Skeletal muscle cell (primary cell): ENCODE measurements at regions not wholly inside any gene's neighbourhood (a gene's known extent, or its start where the extent isn't known, plus 50 kb on each side); places are given as distances from the start of the nearest gene placed in this dataset.

ENCODE experiments used
- DNase-seq: peaks from one replicate; pipeline ENCODE4 v3.0.0-alpha.2; 2010; ENCODE audit warnings: low read depth
- H3K4me3 ChIP-seq: 2 replicates; pipeline ENCODE4 v1.5.1; 2011; ENCODE audit warnings: low read depth, mild to moderate bottlenecking, control low read depth, low read length, moderate library complexity

DNA sequence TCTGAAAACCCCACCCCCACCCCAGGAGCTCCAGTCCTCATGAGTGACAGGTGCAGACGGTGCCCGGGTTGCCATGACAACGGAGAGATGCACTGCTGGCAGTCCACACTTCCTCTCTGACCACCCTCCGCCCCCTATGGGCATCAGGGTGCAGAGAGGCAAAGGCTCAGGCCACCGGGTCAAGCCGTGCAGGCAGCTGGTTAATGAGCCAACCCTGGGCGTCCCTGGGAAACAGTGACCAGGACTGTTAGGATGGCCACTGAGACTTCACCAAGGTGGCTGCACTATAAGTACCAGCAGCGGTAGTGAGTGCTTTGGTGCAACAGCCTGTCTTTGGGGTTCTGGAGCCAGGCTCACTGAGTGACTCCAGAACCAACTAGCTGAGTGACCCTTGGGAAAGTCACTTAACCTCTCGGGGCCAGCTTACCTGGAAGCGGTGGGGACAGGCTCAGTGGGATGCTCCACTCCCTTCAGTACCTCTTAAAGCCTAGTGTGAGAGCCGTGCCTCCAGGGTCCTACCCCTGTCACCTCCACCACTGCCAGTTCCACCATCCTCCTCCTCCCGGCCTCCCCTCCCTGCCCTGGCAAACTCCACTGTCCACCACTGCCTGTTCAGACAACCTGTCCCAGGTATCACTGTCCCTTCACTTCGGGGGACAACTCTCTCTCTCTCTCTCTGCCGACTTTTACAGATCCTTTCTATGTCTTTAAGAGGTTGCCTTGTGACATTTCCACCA is 121.0 kb upstream of the PRR20G start:
- no peak overlapping the region for H3K4me3 ChIP-seq
- no peak for DNase-seq

DNA sequence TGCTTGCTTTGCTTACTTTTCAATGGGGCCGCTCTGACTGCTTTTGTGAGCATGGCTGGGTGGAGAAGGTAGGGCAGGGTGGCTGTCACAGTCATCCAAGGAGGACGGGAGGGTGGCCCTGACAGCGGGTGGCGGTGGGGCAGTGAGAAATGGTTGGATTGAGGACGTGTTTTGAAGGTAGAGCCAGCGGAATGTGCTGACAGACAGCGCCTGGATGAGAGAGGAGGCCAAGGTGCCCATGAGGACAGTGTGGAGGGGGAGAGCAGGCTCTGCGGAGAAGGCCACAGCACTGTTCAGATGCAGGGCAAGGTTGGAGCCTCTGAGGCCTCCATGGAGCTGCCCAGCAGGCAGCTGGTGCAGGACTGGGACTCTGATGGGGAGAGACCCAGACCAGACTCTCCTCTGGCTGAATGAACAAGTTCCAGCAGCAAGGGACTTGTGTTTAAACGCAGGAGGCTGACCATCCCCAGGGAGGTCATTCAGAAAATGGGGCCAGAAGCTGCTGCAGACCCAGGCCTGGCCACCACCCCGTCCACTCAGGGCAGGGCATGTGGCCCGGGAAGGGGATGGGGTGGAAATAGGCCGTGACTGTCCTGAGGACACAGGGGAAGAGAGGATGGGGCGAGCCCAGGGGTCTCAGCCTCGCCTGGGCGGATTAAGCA is 120.3 kb upstream of the PRR20G start:
- no peak for DNase-seq
- H3K4me3 ChIP-seq, result no peak overlapping the region

DNA sequence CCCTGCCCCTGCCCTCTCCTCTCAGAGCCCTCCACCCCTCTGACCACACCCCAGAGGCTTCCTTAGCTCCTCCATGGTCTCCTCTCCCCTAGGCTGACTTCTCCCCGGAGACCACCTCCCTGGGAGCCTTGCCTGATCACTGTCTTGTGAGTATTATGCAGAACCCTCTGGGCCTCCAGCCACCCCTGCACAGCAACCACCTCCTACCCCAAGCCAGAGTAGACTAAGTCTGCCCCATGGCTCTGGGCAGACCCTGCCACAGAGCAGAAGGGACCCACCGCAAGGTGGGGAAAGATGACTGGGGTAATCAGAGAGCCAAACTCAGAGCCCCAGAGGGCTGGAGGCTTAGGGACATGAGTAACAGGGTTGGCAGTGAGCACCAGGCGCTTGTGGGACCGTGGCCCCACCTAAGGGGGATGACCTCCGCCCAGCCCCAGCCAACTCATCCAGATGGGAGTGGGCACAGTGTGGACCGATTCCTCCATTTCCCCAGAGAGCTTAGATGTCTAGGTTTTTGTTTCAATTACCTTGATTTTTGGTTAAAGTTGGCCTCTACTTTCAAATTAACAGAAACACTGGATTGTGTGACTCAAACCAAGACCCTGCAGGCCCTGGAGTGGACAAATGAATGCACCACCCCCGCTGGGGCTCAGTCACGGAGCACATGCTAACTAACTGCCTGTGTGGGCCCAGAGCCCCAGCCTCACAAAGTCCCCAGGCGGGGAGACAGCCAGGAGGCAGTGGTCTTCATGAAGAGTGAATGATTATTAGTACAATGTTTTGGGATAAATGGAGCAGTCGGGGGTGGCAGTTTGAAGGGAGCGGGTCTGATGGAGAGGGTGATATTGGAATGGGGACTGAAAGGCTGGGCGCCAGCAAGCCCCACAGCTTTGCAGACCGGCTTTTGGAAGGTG is 119.4 kb upstream of the PRR20G start:
- DNase-seq, result no peak
- no peak overlapping the region for H3K4me3 ChIP-seq

DNA sequence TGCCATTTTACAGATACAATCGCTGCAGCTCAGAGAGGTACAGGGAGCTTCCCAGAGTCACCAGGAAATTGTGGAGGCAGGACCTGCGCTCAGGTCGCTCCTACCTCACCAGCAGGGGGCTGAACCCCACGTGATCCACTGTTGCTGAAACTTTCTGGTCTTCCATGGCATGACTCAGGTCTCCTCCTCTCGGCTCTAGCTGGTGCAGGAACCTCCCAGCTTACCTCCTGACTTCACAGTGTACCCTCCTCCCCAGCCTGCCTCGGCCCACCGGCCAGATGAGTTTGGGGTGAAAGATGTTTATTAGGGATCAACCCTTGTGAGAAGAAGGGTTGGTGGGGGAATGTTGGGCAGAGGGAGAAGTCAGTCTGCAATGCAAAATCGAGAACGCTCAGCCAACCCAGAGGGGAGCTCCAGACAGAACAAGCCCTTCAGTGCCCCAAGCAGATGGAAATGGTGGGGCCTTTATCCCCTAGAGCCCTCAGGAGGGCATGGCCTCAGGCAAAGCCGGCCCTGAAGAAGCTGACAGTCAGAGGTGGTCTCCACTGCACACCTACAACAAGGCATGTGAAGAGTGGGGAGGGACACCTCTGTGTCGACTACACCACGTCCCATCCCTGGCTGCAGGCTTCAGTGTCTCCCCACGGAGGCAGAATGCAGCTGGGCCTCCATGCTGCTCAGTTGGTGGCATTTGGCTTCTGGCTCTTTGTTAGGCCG is 118.6 kb upstream of the PRR20G start:
- DNase-seq, result no peak
- H3K4me3 ChIP-seq, result no peak overlapping the region

DNA sequence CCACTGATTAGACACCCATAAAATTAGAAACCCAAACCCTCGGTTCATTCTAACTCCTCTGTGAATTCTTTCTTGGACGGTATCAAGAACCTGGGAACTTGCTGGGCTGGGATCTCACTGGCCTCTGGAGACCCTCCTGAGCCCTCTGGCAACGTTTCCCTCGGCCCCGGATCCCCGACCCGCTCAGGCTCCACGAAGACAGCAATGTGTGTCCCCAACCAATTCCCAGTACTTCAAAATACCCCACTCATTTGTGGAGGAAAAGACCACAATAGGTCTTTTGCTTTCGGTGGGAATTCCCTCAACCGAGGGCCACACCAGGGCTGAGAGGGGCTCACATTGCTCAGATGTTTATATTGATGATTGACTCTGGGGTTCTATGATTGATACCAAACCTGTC is 117.9 kb upstream of the PRR20G start:
- no peak for DNase-seq
- no peak overlapping the region for H3K4me3 ChIP-seq

DNA sequence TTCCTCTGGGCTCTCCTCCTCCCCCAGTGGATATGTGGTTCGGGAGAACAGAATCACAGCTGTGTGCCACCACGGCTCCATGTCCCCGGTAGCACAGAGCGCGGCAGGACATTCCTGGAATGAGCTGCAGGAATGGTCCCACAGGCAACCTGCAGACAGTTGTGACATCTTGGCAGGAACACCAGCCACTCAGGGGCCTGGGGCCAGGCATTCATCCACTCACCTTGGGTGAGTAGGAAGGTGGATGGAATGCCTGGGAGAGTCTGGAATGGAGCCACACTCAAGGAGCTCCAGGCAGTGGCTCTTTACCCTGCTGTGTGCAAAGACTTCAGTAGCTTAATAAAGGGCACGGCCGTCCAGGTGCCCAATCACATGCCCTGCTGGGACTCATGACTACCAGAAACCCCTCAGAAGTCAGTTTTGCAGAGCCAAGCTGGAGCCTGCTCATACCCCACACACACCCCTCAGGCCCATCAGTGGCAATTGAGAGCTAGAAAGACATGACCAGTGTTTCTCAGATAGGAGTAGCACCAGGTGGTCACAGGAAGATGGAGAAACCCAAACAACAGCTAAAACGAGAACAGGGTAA is 117.3 kb upstream of the PRR20G start:
- no peak overlapping the region for H3K4me3 ChIP-seq
- no peak for DNase-seq

DNA sequence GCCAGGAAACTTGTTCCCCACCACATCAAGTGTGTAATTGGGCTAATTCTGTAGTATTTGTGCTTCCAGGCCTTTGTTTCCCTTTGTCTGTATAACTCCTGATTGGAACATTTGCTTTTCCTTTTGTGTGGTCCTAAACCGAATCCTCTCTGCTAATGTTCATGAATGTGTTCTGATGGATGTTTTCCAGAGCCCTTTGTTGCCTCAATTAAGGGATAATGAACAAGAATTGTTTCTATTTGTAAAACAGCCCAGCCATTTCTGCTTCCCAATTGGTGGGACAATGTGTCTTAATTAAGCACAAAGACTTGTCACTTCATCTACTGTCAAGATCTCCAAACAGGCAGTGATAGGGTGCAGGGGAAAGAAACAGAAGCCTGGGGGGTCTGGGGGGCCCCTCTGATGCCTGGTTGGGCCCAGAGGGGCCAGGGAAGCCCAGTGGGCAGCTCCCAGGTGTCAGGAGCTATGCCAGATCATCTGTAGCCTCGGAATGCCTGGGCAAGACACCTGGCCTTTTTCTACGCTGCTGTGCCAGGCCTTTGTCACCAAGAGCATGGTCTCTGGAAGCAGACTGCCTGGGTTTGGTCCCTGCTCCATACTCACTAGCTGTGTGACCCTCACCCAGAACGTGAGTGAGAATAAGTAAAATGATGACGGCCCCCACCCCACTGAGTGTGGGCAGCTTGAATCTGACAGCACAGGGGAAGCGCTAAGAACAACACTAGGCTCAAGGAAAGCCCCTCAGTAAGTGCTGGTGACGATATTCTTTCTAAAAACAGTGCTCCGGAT is 116.6 kb upstream of the PRR20G start:
- no peak for DNase-seq
- no peak overlapping the region for H3K4me3 ChIP-seq

DNA sequence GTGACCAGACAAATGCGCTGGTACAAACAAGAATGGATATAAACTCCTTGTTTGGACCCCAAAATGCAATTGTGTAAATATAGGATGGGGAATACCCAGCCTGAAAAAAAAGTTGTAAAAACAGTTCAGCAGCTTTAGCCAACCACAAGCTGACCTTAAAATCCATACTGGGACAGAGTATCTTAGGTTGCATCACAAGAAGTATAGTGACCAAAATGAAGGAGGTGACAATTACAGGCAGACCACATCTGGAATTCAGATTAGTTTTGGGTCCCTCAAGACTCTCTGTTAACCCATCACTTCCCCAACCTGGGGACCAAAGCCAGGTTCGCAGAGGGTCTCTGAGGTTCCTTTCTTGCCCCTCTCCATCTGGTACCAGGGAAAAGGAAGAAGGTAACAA is 115.9 kb upstream of the PRR20G start:
- no peak for DNase-seq
- H3K4me3 ChIP-seq, result no peak overlapping the region

DNA sequence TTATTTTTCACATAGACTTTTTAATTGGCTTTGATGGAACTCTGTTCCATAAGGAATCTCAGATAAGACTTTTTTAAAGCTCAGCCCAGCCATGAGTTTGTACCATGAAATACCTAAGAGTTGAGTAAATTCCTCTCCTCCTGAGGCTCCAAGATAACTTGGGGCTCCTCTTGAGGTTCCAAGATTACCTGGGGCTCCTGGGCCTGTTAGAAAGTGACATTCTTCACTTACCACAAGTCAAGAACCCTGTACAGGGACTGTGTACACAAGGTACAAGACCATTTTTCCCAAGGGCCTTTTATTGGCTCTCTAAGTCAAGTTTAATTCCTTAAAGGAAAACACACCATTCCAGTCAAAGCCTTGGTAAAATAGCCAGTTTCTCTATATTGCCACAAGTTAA is 111.3 kb upstream of the PRR20G start:
- DNase-seq, result no peak
- H3K4me3 ChIP-seq, result no peak overlapping the region

DNA sequence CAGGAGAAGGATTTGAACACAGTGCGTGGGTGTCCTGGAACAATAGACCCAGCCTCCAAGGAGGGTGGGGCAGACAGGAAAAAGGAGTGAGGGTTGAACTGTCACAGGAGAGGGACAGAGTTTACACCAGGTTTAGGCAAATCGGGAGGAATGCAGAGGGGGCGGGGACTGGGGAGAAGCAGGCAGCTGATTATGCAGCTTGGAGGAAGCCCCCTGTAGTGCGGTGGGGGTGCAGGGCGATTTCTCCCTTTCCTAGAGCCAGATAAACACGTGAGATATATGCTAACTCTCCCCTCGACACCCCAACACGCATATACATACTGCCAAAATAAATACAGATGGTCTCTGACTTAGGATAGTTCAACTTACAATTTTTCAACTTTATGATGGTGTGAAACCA is 108.6 kb upstream of the PRR20G start:
- H3K4me3 ChIP-seq, result no peak overlapping the region
- no peak for DNase-seq

DNA sequence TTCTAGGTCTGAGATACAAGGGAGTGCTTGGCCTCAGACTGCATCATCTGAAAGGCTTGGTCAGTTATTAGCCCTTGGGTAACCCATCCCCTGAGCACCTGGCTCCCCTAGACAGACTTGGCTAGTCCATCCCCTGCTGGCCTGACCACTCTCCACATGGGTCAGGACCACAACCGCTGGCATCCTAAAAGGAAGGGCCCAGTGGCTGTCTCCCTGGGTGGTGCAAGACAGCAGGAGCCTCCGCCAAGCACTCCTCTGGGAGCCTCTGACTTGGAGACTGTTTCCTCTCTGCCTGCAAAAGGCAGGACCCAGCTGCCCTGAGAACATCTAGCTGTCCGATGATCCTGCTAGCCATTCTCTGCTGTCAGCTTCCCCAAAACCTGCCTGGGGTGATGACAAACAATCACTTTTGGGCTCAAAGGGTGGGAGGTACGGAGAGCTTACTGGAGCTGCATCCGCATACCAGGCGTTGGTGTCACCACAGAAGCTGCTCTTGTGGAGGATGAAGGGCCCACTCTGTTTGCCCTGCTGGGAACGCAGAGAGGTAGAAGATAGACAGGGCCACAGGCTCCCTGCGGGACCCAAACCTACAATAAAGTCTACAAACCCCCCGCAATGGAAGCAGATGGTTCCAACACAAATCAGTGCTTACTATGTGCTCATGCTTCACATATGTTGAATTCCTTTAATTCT is 108.0 kb upstream of the PRR20G start:
- no peak for DNase-seq
- no peak overlapping the region for H3K4me3 ChIP-seq

DNA sequence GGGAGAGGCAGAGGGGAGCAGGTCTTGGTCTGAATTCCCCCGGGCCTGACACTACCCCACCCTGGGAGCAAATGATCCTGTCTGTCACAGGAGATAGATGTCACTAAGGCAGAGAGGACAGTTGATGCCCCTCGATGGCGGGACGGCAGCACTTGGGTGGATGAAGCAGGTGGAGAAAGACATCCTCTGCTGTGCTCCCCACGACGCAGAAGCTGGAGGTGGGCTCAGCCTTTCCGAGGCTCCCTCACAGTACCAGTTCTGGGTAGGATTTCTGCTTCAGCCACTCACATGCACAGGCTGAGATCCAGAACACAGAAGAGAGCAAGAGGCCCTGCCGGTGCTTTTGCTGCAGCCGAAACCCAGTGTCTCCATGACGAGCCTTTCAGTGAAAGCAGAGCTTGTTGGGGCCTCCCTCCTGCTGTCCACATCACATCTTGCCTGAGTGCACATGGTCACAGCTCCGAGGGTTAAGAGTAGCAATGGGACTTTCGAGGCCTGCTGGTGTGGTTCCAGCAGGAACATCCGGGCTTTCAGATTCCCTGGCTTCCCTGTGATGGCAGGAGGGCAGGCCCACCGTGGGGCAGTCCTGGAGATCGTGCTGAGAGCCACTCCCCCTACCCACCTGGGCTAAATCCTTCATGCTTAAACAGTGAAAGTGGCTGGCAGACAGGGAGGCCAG is 107.3 kb upstream of the PRR20G start:
- H3K4me3 ChIP-seq, result no peak overlapping the region
- DNase-seq, result no peak

DNA sequence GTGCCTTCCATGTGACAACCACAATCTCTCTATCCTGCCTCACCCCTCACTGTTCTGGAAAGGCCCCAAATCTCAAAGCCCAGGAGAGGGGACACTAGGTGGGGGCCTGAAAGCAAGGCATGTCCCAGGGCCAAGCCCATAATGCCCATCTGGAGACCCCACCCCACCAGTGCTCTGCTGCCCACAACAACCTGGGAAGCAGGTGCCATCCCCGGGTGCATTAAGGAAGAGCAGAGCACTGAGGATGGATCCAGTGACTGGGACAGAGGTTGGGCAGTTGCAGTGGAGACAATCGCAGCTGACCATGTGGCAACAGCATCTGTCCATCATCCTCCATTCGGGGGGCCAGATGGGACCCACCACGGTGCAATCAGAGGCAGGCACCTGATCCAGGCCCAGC is 106.2 kb upstream of the PRR20G start:
- no peak overlapping the region for H3K4me3 ChIP-seq
- DNase-seq, result no peak

DNA sequence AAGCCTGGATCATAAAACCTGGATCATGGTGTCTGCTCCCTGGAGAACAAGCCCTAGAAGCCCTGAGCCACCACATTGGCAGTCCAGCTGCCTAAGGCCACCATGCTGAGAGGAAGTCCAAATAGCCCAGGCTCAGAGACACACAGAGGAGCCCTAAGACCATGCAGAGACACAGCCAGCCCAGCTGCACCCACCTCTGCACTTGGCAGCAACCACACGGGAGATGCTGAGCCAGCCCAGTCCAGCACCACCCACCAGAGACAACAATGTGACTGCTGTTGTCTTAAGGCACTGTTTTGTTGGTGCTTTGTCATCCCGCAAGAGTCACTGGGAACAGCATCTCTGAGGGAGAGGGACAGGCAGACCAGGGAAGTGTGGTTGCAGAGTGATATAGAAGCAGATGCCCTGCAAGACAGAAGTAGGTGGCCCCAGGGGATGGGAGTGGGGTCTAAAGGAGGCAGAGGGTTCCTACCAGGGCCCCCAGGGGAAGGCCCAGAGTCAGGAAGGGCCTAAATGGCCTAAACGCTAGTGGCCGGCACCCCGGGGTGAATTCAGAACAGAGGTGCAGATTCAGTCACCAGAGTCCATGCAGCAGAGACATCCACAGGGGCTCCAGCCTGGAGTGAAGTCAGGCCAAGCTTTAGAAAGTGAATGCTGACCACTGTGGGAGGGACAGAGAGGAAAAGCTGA is 105.4 kb upstream of the PRR20G start:
- DNase-seq, result no peak
- no peak overlapping the region for H3K4me3 ChIP-seq

DNA sequence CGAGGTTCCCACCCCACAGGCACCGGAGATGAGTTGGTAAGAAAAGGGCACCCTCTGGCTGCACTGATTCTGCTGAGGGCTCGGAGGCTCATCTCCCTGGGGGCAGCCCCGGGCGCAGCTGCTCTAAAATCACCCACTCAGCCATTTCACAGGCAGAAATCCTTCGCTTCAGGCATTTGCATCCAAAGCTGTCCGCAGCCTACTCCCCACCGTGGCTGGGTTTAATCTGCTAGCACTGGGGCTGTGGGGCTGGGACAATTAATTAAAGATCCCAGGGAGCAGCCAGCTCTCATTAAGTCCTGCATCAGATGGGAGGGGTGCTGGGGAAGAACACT is 104.3 kb upstream of the PRR20G start:
- no peak for DNase-seq
- no peak overlapping the region for H3K4me3 ChIP-seq

DNA sequence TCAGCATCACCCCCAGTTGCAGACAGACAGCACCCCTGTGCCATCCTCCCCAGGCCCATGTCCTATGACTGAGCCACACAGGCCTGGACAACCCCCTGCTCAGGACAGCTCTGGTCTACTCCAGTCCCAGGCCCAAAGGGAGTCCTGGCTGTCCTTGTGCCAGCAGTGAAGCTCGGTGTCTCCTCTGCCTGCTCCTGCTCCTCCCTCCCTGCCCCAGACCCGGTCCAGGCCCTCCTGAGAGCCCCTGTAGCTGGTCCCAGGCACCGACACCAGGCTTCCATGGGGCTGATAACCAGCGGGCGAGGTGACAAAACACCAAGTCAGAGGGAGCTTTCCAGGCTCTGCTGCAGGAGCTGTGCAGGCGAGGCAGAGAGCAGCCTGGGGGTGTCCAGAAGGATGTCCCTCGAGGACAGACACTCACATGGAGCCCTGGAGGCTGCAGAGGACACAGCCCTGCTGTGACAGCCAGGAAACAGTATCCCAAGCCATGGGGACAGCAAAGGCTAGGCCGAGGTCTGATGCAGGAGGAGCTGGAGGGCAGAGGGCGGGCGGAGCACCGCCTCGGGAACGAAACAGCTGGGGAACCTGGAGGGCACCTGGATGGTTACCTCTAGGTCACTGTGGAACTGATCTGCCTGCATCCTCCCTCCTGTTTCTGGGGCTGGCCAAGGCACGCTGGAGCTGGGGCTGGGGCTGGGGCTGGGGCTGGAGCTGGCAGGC is 103.8 kb upstream of the PRR20G start:
- no peak overlapping the region for H3K4me3 ChIP-seq
- no peak for DNase-seq
